ENCODE measurements at regions not wholly inside any gene's neighbourhood (a gene's known extent, or its start where the extent isn't known, plus 50 kb on each side); places are given as distances from the start of the nearest gene placed in this dataset.

- peaks cover 20% of the 10 kb centered on the region for H3K4me1 Mint-ChIP-seq (ENCODE audit: unreplicated experiment)
- H3K27me3 Mint-ChIP-seq: no peaks in the 10 kb centered on the region
- H3K27ac Mint-ChIP-seq: peak overlapping the region; percentile 19
- no peaks in the 10 kb centered on the region for H3K36me3 Mint-ChIP-seq
- DNase-seq (ENCODE audit: extremely low spot score, unreplicated experiment): no peak
- TF ChIP-seq CTCF (conservative IDR thresholded peaks at IDR 0.05): no peak
- H3K9me3 Mint-ChIP-seq: no peaks in the 10 kb centered on the region
- peak overlapping the region; percentile 32 for H3K4me3 Mint-ChIP-seq
Measured at GRCh38 chr16:72371307-72372086, 199.5 kb upstream of the PMFBP1 start.

- H3K4me1 Mint-ChIP-seq (ENCODE audit: unreplicated experiment): peaks cover 20% of the 10 kb centered on the region
- no peak for TF ChIP-seq CTCF (conservative IDR thresholded peaks at IDR 0.05)
- H3K27ac Mint-ChIP-seq: no peak overlapping the region
- H3K27me3 Mint-ChIP-seq: no peaks in the 10 kb centered on the region
- DNase-seq (ENCODE audit: extremely low spot score, unreplicated experiment): no peak
- no peak overlapping the region for H3K4me3 Mint-ChIP-seq
- H3K9me3 Mint-ChIP-seq: peaks cover 5% of the 10 kb centered on the region
- H3K36me3 Mint-ChIP-seq: peaks cover 4% of the 10 kb centered on the region
Measured at GRCh38 chr16:72369274-72369673, 197.3 kb upstream of the PMFBP1 start.

GRCh38 chr16:72367851-72368250, 195.9 kb upstream of the PMFBP1 start:
- TF ChIP-seq CTCF (conservative IDR thresholded peaks at IDR 0.05): no peak
- Mint-ChIP-seq H3K4me3 (no peak overlapping the region), H3K36me3 (peaks cover 4% of the 10 kb centered on the region)

GRCh38 chr16:72362973-72363372, 191.0 kb upstream of the PMFBP1 start:
- Mint-ChIP-seq H3K36me3 (peaks cover 4% of the 10 kb centered on the region), H3K9me3 (peaks cover 5% of the 10 kb centered on the region), H3K27ac (no peak overlapping the region), H3K27me3 (no peaks in the 10 kb centered on the region), H3K4me1 (ENCODE audit: unreplicated experiment) (peaks cover 7% of the 10 kb centered on the region), H3K4me3 (no peak overlapping the region)
- TF ChIP-seq CTCF (conservative IDR thresholded peaks at IDR 0.05): no peak
- DNase-seq (ENCODE audit: extremely low spot score, unreplicated experiment): no peak

More at GRCh38 chr16:72367851-72368250, 195.9 kb upstream of the PMFBP1 start:
- peaks cover 23% of the 10 kb centered on the region for H3K4me1 Mint-ChIP-seq (ENCODE audit: unreplicated experiment)
- DNase-seq (ENCODE audit: extremely low spot score, unreplicated experiment): no peak
- no peaks in the 10 kb centered on the region for H3K27me3 Mint-ChIP-seq
- no peak overlapping the region for H3K27ac Mint-ChIP-seq
- peaks cover 5% of the 10 kb centered on the region for H3K9me3 Mint-ChIP-seq

- peaks cover 4% of the 10 kb centered on the region for H3K36me3 Mint-ChIP-seq
- no peak overlapping the region for H3K27ac Mint-ChIP-seq
- TF ChIP-seq CTCF (conservative IDR thresholded peaks at IDR 0.05): no peak
- H3K9me3 Mint-ChIP-seq: peaks cover 5% of the 10 kb centered on the region
- H3K4me1 Mint-ChIP-seq (ENCODE audit: unreplicated experiment): peaks cover 5% of the 10 kb centered on the region
- H3K4me3 Mint-ChIP-seq: no peak overlapping the region
- no peak for DNase-seq (ENCODE audit: extremely low spot score, unreplicated experiment)
- H3K27me3 Mint-ChIP-seq: no peaks in the 10 kb centered on the region
Measured at GRCh38 chr16:72362476-72362875, 190.5 kb upstream of the PMFBP1 start.

Data from type B pancreatic cell (in vitro differentiated cells).